ENCODE measurements at regions not wholly inside any gene's neighbourhood (a gene's known extent, or its start where the extent isn't known, plus 50 kb on each side); places are given as distances from the start of the nearest gene placed in this dataset.

DNA sequence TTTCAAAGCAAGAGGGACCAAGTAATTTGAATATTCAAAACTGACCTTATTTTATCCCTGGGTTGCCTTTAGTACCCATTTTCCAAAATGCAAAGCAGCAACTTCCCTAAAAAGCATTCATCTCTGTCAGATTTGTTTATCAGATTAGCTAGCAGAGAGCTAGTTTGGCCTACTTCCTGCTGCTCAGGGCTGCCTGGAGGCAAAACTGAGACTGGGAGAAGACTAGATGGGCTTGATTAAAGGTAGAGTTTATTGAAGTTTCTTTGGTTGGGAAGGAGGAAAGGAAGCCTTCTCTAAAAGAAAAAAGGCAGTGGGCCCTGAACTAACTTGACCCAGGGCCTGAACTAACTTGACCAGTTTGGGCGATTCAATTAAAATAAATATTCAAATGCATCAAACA, 426.1 kb upstream of the FAM98A start:
- Histone ChIP-seq H3K4me1 (ENCODE audit: control insufficient read depth, insufficient read depth, low read length) (no peaks in the 10 kb centered on the region), H3K36me3 (ENCODE audit: control insufficient read depth, insufficient read depth, low read length) (no peaks in the 10 kb centered on the region), H3K4me3 (ENCODE audit: insufficient read depth, low read depth, low read length) (no peak overlapping the region), H3K9me3 (ENCODE audit: control insufficient read depth, low read length) (no peaks in the 10 kb centered on the region), H3K27me3 (ENCODE audit: control insufficient read depth, insufficient read depth, low read length, poor library complexity, severe bottlenecking) (no peaks in the 10 kb centered on the region), H3K27ac (ENCODE audit: insufficient read depth, low read depth, low read length, poor library complexity, severe bottlenecking) (no peak overlapping the region)
- 86% methylated on average over 1 of the region's 1 CpG; no CpG with 5 or more reads in 1 of the 2 experiments for WGBS, 2 experiments

DNA sequence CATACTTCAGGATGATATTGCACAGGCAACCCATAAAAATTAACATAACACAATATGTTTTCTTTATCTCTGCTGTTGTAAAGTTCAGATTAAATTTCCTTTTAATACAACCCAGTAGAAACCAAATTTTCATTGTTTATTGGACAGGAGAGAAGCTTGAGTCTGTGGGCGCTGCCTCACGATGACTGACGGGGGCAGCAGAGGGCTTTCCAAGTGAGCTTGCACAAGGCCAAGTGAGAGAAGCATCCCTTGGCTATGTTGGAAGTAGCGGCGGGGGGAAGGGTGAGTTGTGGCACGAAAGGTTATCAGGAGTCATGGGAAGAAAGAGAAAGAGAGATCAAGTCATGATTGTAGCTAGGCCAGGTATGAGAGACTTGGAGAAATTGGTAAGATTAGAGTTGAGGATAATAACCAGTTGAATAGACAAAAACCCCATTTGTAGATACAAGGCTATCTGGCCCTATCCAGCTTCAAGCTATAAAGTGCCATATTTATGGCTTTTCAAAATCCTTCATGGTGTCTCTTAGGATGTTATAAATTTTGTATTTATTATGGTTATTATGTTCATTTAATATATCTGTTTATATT, 413.7 kb upstream of the FAM98A start:
- no peaks in the 10 kb centered on the region for H3K36me3 ChIP-seq (ENCODE audit: control insufficient read depth, insufficient read depth, low read length)
- H3K4me3 ChIP-seq (ENCODE audit: insufficient read depth, low read depth, low read length) = no peak overlapping the region
- H3K9me3 ChIP-seq (ENCODE audit: control insufficient read depth, low read length) = no peaks in the 10 kb centered on the region
- H3K4me1 ChIP-seq (ENCODE audit: control insufficient read depth, insufficient read depth, low read length) = no peaks in the 10 kb centered on the region
- H3K27ac ChIP-seq (ENCODE audit: insufficient read depth, low read depth, low read length, poor library complexity, severe bottlenecking) = no peak overlapping the region
- 9 to 17% methylated on average over 6 of the region's 6 CpGs for WGBS, 2 experiments
- no peaks in the 10 kb centered on the region for H3K27me3 ChIP-seq (ENCODE audit: control insufficient read depth, insufficient read depth, low read length, poor library complexity, severe bottlenecking)

DNA sequence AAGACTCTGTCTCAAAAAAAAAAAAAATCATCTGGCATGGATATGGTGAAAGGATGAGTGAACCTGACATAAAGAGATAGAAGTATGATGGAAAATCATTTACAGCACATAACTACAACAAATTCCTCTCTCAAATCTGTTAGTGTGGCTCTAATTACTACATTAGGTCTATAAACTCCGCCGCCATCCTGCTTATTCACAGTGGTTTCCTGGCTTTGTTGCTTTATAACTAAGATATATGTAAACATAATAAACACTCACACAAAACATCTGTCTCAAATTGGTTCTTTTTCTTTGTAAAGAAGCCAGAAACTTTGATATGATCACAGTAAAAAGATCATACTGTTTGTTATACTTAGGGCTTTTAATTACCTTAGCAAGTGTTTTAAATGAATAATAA, 412.6 kb upstream of the FAM98A start:
- H3K4me3 ChIP-seq (ENCODE audit: insufficient read depth, low read depth, low read length) = no peak overlapping the region
- WGBS, 2 experiments = 100% methylated on average over 2 of the region's 2 CpGs; no CpG with 5 or more reads in 1 of the 2 experiments
- no peaks in the 10 kb centered on the region for H3K4me1 ChIP-seq (ENCODE audit: control insufficient read depth, insufficient read depth, low read length)
- no peaks in the 10 kb centered on the region for H3K27me3 ChIP-seq (ENCODE audit: control insufficient read depth, insufficient read depth, low read length, poor library complexity, severe bottlenecking)
- H3K27ac ChIP-seq (ENCODE audit: insufficient read depth, low read depth, low read length, poor library complexity, severe bottlenecking) = no peak overlapping the region
- H3K9me3 ChIP-seq (ENCODE audit: control insufficient read depth, low read length) = no peaks in the 10 kb centered on the region
- no peaks in the 10 kb centered on the region for H3K36me3 ChIP-seq (ENCODE audit: control insufficient read depth, insufficient read depth, low read length)

DNA sequence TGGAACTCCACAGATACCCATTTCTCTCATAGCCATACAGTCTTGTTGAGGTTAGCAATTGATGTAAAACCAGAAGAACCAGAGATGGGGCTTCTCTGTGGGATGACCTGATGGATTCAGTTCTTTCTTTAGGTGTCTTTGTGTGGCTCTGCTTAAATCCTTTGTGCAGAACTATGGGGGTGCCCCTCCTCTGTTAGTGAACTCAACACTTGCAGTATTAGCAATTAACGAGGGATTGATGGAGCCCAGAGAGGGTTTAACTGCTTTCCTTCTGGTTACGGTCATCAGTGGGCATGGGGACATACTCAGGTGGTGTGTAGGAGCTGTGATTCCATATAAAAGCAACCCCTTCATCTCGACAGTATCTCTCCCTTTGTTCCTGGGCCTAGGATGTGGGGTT, 406.8 kb upstream of the FAM98A start:
- no peak overlapping the region for H3K27ac ChIP-seq (ENCODE audit: insufficient read depth, low read depth, low read length, poor library complexity, severe bottlenecking)
- 63 to 64% methylated on average over 2 to 3 of the region's 3 CpGs for WGBS, 2 experiments
- no peaks in the 10 kb centered on the region for H3K9me3 ChIP-seq (ENCODE audit: control insufficient read depth, low read length)
- no peak overlapping the region for H3K4me3 ChIP-seq (ENCODE audit: insufficient read depth, low read depth, low read length)
- H3K36me3 ChIP-seq (ENCODE audit: control insufficient read depth, insufficient read depth, low read length) = no peaks in the 10 kb centered on the region
- H3K27me3 ChIP-seq (ENCODE audit: control insufficient read depth, insufficient read depth, low read length, poor library complexity, severe bottlenecking) = no peaks in the 10 kb centered on the region
- H3K4me1 ChIP-seq (ENCODE audit: control insufficient read depth, insufficient read depth, low read length) = peaks cover 8% of the 10 kb centered on the region

DNA sequence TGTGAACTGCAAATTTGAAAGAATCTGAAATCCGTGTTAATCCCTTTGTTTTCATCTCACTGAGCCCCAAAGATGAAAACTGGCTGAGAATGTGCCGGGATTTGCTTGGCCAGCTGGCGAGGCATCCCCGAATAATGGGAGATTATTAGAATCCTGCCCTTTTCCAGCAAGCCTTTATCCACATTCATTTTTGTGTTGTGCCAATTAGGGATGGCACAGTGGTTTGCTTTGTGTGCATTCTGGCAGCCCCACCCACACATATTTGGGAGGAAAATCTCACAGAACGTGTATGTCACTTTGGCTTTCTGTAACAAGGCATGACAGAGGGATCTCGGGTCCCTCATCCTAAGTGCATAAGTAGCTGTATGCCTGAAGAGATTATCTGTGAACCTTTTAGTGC, 405.8 kb upstream of the FAM98A start:
- no peak overlapping the region for H3K4me3 ChIP-seq (ENCODE audit: insufficient read depth, low read depth, low read length)
- peaks cover 8% of the 10 kb centered on the region for H3K4me1 ChIP-seq (ENCODE audit: control insufficient read depth, insufficient read depth, low read length)
- no peaks in the 10 kb centered on the region for H3K9me3 ChIP-seq (ENCODE audit: control insufficient read depth, low read length)
- H3K27ac ChIP-seq (ENCODE audit: insufficient read depth, low read depth, low read length, poor library complexity, severe bottlenecking) = no peak overlapping the region
- 77 to 82% methylated on average over 6 of the region's 6 CpGs for WGBS, 2 experiments
- no peaks in the 10 kb centered on the region for H3K27me3 ChIP-seq (ENCODE audit: control insufficient read depth, insufficient read depth, low read length, poor library complexity, severe bottlenecking)
- no peaks in the 10 kb centered on the region for H3K36me3 ChIP-seq (ENCODE audit: control insufficient read depth, insufficient read depth, low read length)

DNA sequence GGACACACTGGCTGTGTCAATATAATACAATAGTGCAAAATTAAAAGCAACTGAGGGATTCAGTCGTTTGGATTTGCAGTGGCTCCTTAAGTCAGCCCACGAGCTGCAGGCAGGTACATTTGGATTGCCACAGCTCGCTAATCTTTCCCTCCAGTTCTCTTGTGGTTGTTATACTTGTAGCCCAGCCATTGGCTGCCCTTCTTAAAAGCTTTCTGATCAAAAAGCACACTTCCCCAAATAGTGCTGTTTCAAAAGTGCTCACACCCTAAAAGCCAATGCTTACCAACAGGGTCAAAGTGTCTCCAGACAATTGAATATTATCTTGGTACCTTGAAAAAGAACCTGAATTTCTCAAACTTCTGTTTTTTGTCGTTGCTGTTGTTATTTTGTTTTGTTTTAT, 404.7 kb upstream of the FAM98A start:
- Histone ChIP-seq H3K27me3 (ENCODE audit: control insufficient read depth, insufficient read depth, low read length, poor library complexity, severe bottlenecking) (no peaks in the 10 kb centered on the region), H3K4me1 (ENCODE audit: control insufficient read depth, insufficient read depth, low read length) (peaks cover 8% of the 10 kb centered on the region), H3K4me3 (ENCODE audit: insufficient read depth, low read depth, low read length) (no peak overlapping the region), H3K27ac (ENCODE audit: insufficient read depth, low read depth, low read length, poor library complexity, severe bottlenecking) (no peak overlapping the region), H3K36me3 (ENCODE audit: control insufficient read depth, insufficient read depth, low read length) (no peaks in the 10 kb centered on the region), H3K9me3 (ENCODE audit: control insufficient read depth, low read length) (no peaks in the 10 kb centered on the region)
- WGBS, 2 experiments = 79 to 88% methylated on average over 4 of the region's 4 CpGs

DNA sequence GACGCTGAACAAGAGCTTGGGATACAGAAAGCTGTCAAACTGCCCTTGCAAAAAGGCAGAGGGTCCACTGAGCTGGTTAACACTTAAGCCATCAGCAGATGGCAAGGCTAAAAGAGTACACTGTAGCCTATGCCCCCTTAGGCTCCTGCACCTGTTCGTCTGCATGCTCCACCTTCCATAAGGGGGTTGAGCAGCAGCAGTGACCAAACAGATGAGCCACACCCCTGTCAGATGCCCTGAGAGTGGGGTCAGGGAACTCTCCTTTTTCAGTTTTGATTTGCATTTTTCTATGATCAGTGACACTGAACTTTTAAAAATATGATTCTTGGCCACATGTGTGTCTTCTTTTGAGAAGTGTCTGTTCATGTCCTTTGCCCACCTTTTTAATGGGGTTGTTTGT, 402.5 kb upstream of the FAM98A start:
- Histone ChIP-seq H3K36me3 (ENCODE audit: control insufficient read depth, insufficient read depth, low read length) (no peaks in the 10 kb centered on the region), H3K27me3 (ENCODE audit: control insufficient read depth, insufficient read depth, low read length, poor library complexity, severe bottlenecking) (no peaks in the 10 kb centered on the region), H3K4me1 (ENCODE audit: control insufficient read depth, insufficient read depth, low read length) (peaks cover 8% of the 10 kb centered on the region), H3K27ac (ENCODE audit: insufficient read depth, low read depth, low read length, poor library complexity, severe bottlenecking) (no peak overlapping the region), H3K4me3 (ENCODE audit: insufficient read depth, low read depth, low read length) (no peak overlapping the region), H3K9me3 (ENCODE audit: control insufficient read depth, low read length) (no peaks in the 10 kb centered on the region)
- WGBS, 2 experiments = 94 to 100% methylated on average over 2 of the region's 2 CpGs

DNA sequence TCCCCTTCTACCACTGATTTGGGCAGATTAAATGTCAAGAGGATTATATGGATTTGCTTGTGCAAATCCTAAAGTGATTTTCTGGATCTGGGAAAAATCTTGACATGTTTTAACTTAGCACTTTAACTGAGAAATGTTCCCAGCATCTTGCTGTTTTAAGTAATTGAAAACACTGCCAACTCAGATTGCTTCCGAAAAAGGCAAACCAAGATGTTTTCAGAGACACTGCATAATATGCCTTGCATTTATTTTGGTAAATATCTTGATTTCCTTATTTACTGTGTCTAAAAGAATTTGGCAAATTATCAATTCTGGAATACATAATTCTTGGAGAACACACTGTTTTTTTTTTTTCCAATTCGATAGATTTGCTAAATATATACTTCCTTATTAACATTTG, 385.0 kb upstream of the FAM98A start:
- Histone ChIP-seq H3K4me3 (ENCODE audit: insufficient read depth, low read depth, low read length) (no peak overlapping the region), H3K36me3 (ENCODE audit: control insufficient read depth, insufficient read depth, low read length) (no peaks in the 10 kb centered on the region), H3K4me1 (ENCODE audit: control insufficient read depth, insufficient read depth, low read length) (no peaks in the 10 kb centered on the region), H3K27ac (ENCODE audit: insufficient read depth, low read depth, low read length, poor library complexity, severe bottlenecking) (no peak overlapping the region), H3K9me3 (ENCODE audit: control insufficient read depth, low read length) (no peaks in the 10 kb centered on the region), H3K27me3 (ENCODE audit: control insufficient read depth, insufficient read depth, low read length, poor library complexity, severe bottlenecking) (no peaks in the 10 kb centered on the region)
- 100% methylated on average over 1 of the region's 2 CpGs for WGBS, 2 experiments

DNA sequence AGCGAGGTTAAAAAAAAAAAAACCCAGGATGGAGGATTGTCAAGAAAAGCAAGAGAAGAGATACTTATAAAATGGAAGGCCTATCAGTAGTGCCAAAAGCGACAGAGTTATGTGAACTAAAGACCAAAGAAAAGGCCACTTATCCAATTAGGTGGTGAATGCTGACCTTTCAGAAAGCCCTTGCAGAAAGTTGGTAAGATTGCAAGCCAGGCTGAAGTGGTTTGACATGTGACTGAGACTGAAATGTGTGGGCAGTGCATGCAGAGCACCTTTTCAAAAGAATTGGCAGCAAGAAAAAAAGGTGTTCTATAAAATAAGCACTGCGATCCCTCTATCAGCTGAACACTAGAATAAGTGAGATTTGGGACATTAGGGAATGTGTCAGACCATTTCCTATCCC, 379.4 kb upstream of the FAM98A start:
- no peaks in the 10 kb centered on the region for H3K9me3 ChIP-seq (ENCODE audit: control insufficient read depth, low read length)
- H3K4me1 ChIP-seq (ENCODE audit: control insufficient read depth, insufficient read depth, low read length) = no peaks in the 10 kb centered on the region
- H3K4me3 ChIP-seq (ENCODE audit: insufficient read depth, low read depth, low read length) = no peak overlapping the region
- H3K27ac ChIP-seq (ENCODE audit: insufficient read depth, low read depth, low read length, poor library complexity, severe bottlenecking) = no peak overlapping the region
- WGBS, 2 experiments = 64 to 65% methylated on average over 3 of the region's 3 CpGs
- H3K36me3 ChIP-seq (ENCODE audit: control insufficient read depth, insufficient read depth, low read length) = no peaks in the 10 kb centered on the region
- H3K27me3 ChIP-seq (ENCODE audit: control insufficient read depth, insufficient read depth, low read length, poor library complexity, severe bottlenecking) = no peaks in the 10 kb centered on the region

DNA sequence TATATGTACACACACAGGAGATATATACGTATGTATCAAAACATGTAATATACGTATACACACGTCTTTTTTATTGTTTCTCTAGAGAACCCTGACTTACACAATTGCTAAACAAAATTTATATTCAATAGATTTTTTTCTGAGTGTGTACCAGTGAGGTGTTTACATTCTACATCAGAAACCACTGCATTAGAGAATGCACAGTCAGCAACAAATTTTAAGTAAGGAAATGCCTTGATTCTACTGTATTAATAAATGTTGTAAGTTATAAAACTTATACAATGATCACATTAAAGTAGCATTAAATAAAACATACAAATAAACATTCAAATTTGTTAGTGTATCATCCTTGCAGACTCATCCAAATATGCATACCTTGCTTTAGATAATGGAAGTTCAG, 376.4 kb upstream of the FAM98A start:
- no peaks in the 10 kb centered on the region for H3K9me3 ChIP-seq (ENCODE audit: control insufficient read depth, low read length)
- no peaks in the 10 kb centered on the region for H3K36me3 ChIP-seq (ENCODE audit: control insufficient read depth, insufficient read depth, low read length)
- no CpG with 5 or more reads among the region's 3 CpGs for WGBS, 2 experiments
- H3K4me1 ChIP-seq (ENCODE audit: control insufficient read depth, insufficient read depth, low read length) = no peaks in the 10 kb centered on the region
- H3K27ac ChIP-seq (ENCODE audit: insufficient read depth, low read depth, low read length, poor library complexity, severe bottlenecking) = no peak overlapping the region
- H3K4me3 ChIP-seq (ENCODE audit: insufficient read depth, low read depth, low read length) = no peak overlapping the region
- no peaks in the 10 kb centered on the region for H3K27me3 ChIP-seq (ENCODE audit: control insufficient read depth, insufficient read depth, low read length, poor library complexity, severe bottlenecking)

DNA sequence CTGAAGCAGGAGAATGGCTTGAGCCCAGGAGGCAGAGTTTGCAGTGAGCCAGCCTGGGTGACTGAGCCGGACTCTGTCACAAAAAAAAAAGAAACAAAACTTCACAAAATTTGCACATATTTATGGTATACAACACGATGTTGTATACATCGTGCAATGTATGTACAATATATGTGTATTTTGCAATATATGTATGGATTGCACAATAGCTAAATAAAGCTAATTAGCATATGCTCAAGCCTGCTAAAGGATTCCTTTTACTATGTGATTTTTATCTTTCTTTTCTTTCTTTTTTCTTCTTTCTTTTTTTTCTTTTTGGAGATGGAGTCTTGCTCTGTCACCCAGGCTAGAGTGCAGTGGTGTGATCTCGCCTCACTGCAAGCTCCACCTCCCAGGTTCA, 368.0 kb upstream of the FAM98A start:
- H3K4me3 ChIP-seq (ENCODE audit: insufficient read depth, low read depth, low read length) = no peak overlapping the region
- H3K27ac ChIP-seq (ENCODE audit: insufficient read depth, low read depth, low read length, poor library complexity, severe bottlenecking) = no peak overlapping the region
- H3K9me3 ChIP-seq (ENCODE audit: control insufficient read depth, low read length) = no peaks in the 10 kb centered on the region
- no peaks in the 10 kb centered on the region for H3K4me1 ChIP-seq (ENCODE audit: control insufficient read depth, insufficient read depth, low read length)
- H3K36me3 ChIP-seq (ENCODE audit: control insufficient read depth, insufficient read depth, low read length) = no peaks in the 10 kb centered on the region
- H3K27me3 ChIP-seq (ENCODE audit: control insufficient read depth, insufficient read depth, low read length, poor library complexity, severe bottlenecking) = no peaks in the 10 kb centered on the region
- 90 to 98% methylated on average over 2 to 4 of the region's 4 CpGs for WGBS, 2 experiments

All from ectodermal cell (in vitro differentiated cells).